Femur (tissue), 1 donor: ENCODE measurements at regions not wholly inside any gene's neighbourhood (a gene's known extent, or its start where the extent isn't known, plus 50 kb on each side); places are given as distances from the start of the nearest gene placed in this dataset.

Experiments
- DNase-seq: peaks from one replicate; pipeline ENCODE4 v3.0.0-alpha.2; 2017

DNA sequence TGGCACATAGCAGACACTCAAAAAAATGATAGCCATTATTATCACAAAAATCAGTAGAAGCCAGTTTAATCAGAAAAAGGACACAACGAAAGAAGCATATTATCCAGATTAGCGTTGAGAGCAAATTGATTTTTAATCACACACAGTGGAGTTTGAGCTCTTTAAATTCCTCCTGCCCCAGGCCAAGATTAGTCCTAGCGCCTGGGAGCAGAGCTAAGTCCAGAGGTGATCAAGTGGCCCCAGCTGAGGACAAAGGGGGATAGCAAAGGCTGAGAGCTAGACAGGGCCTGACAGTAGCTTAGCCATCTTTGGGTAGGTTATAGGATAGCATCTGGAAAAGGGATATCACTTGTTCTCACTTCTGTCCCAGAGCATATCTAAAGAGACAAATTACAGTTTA is 133.6 kb downstream of the NXPE2 start:
- no peak for DNase-seq

- no peak for DNase-seq
Observed at GRCh38 chr11:114812733-114813132, 134.4 kb downstream of the NXPE2 start.

- no peak for DNase-seq
Observed at GRCh38 chr11:114813189-114813718, 134.9 kb downstream of the NXPE2 start.

- DNase-seq, result no peak
Observed at GRCh38 chr11:114815176-114815575, 136.8 kb downstream of the NXPE2 start.

GRCh38 chr11:114815761-114816160 is 137.4 kb downstream of the NXPE2 start:
- no peak for DNase-seq

DNA sequence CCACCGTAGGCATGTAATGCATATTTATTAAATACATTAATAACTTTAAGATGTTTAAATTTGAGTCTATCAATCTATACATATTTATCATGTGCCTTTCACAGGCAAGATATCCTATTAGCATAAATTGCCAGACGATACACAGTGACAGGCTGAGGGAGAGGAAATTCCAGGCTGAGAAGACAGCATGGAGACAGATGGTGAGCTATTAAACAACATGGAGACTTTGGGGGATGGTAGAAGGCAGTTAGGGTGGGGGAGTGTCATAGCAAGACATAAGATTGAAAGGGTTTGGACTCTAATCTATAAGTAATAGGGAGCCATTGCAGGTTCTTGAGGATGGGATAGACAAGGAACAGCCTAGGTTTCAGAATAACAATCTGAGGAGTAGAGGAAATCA is 138.5 kb downstream of the NXPE2 start:
- DNase-seq, result no peak

DNA sequence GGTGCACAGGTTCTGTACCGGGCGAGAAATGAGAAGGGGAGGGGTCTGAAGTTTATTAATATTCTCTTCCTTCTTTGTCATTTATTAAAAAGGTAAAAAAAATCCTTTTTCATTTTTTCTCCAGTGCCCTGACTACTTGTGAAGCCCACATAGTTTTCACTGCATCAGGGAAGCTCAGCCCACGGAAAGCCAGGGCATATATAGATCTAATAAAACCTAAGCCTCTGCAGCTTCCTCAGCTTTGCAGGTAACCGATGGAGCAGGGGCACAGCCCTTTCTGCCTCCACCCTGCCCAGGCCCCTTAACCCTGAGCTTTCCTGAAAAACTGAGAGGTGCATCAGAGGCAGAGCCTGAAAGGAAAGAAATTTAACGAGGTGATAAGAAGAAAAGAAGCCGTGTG is 140.1 kb downstream of the NXPE2 start:
- no peak for DNase-seq

DNA sequence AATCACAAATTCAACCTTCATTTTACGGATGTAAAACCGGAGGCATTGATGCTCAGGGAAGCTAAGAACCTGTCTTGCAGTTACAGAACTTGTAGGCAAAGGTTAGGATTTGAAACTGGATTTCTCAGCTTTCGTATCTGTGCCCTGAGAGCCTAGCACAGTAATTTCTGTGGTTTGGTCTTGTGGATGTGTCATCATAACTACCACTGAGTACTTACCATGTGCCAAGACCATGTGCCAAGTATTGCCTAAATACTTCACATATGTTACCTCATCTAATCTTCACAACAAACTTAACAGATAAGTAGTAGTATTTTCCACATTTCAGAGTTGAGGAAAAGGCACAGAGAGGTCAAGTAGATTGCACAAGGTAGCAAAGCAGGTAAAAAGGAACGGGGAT is 140.7 kb downstream of the NXPE2 start:
- no peak for DNase-seq

DNA sequence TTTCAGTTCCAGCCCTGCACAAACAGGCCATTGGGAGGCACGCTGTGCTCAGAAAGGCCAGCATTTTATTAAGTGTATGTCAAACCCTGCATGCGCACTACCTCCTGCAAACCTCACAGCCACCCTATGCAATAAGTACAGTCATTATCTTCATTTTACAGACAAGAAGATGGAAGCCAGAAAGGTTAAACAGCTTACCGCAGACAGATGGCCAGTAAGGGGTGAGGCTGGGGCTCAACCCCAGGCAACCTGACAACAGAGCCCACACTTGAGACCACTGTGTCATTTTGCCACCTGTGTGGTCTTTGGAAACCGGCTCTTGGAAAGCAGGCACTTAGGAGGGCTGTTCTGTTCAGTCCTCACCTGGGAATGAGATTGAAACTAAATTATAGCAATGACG is 142.3 kb downstream of the NXPE2 start:
- no peak for DNase-seq

DNA sequence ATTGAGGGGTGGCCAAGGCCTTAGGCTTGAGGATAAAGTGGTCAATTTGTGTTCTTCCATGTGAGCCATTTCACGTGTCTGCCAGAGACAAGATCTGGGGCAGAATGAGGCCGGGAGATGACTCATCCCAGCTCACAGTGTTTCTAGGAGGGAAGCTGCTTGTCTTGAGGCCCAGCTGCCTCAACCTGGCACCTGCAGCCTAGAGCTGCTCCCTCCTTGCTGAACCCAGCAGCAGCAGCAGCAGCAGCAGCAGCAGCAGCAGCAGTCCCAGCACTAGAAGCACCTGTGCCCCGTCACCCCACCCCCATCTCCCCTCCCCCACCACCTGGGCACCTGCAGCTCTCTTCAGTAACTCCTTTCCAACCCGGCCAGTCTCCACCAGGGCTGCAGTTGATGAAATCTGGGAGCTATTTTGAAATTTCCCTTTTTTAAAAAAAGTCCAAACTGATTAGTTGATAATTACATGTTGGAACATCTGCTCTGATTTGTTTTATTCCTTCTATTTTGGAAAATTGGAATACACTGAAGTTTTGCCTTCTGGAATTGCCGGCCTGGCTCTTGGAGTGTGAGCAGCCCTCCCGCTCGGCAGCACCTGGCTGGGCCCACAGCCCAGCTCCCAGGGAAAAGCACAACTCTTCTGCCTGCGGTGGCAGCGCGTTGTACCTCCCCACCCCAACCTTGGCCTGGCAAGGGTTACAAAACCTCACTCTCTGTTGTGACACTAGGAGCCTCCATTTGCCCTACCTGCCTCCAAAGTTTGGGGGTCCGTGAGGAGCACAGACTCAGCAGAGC is 143.5 kb downstream of the NXPE2 start:
- no peak for DNase-seq

GRCh38 chr11:114826910-114827442 is 148.6 kb downstream of the NXPE2 start:
- no peak for DNase-seq

- DNase-seq, result no peak
Observed at GRCh38 chr11:114827736-114828135, 149.4 kb downstream of the NXPE2 start.

GRCh38 chr11:114832532-114833125 is 154.3 kb downstream of the NXPE2 start:
- no peak for DNase-seq

GRCh38 chr11:114836161-114836560 is 157.8 kb downstream of the NXPE2 start:
- no peak for DNase-seq

- DNase-seq, result no peak
Observed at GRCh38 chr11:114844896-114845295, 166.6 kb downstream of the NXPE2 start.

GRCh38 chr11:114845766-114846415 is 167.6 kb downstream of the NXPE2 start:
- no peak for DNase-seq

DNA sequence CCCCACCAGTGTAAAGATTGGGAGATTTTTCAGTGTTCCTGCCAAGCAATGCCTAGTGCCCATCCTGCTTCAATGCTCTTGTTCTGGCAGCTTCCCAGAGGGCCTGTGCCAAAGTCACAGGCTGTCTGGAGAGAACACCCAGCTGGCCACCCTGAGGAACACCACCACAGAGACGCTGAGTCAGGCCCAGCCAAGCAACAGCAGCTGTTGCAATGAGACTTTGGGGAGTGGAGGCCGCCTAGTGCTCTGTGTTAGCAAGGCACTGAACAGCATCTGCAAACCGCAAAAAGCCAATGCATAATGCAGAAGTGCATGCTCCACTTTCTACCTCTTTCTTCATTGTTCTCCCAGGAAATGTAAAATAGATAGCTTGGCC is 168.1 kb downstream of the NXPE2 start:
- peak; percentile 74 for DNase-seq

GRCh38 chr11:114847306-114847975 is 169.1 kb downstream of the NXPE2 start:
- no peak for DNase-seq

DNA sequence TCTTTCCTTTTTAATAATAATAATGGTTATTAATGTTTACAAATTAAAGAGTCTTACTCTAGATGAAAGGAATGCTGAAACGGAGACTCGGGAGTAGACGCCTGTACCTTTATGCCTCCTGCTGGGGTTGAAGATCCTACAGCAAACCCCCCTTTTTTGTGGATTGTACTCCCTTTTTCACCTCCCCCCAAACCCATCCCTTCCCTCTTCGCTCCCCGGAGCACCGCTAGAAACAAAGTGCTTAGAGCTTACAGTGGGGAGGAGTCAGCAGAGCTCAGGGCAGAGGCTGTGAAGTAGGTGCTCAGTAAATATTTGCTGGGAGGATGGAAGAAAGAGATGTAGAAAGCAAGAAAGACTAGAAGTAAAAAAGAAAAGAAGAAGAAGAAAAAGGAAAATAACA is 169.7 kb downstream of the NXPE2 start:
- DNase-seq, result no peak

DNA sequence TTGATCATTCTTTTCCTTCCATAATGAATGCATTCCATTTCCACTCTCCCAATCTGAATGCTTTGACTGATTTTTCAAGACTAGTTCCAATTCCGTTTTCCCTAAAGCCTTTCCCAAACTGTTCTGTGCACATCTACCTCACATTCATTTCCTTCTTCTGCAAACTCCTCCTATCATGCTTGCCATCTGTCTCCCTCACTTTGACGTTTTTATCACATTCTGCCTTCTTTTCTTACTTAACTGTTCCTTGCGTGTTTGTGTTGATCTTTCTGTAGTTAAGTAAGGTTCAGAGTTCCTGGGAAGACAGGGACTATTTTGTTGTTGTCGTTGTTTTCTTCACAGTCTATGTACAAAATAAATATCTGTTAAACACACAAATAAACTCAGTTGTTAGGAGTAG is 179.0 kb downstream of the NXPE2 start:
- DNase-seq, result no peak

DNA sequence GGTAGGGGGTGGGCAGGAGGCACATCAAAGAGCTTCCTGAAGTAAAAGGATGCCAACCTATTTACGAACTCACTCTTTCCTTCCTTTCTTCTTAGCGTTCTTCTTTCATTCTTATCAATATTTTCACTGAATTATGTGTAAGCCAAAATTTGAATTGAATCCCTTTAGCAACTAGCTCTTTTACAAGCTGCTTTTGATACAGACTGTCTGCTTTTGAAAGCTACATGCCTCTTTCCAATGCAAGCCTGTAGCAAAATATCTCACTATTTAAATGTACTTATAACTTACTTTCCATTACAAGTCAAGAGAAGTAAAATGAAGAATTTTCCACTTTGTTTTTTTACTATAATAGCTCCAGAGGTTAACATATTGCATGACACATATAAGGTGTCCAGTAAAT is 186.6 kb downstream of the NXPE2 start:
- no peak for DNase-seq

GRCh38 chr11:114876234-114876633 is 197.9 kb downstream of the NXPE2 start:
- no peak for DNase-seq

DNA sequence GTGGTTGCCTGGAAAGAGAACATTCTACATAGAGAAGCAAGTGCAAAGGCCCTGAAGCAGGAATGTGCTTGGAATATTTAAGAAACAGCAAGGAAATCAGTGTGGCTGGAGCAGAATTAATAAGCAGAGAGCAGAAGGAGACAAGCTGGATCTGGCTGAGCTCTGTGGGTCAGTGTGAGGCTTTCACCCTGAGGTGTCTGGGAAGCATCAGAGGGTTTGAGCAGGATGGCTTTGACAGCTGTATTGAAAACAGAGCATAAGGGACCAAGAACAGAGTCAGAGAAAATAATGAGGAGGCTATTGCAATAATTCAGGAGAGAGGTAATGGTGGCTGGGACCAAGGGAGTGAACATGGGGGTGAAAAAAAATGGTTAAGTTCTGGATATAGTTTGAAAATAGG is 199.6 kb downstream of the NXPE2 start:
- no peak for DNase-seq
